ENCODE measurements at regions not wholly inside any gene's neighbourhood (a gene's known extent, or its start where the extent isn't known, plus 50 kb on each side); places are given as distances from the start of the nearest gene placed in this dataset.
A peak's percentile ranks its signal among the peaks of the same experiment; 100 is the strongest.
"Not testable (repeated sequence)": the region's sequence is repeated elsewhere in the genome, so short reads cannot be mapped to it uniquely, and the experiment has no call there.

GRCh38 chrY:22883569-22883968, 100.5 kb upstream of the BPY2 start:
- not testable (repeated sequence) for FAIRE-seq; DNase-seq (ENCODE audit: low spot score)

- not testable (repeated sequence) for DNase-seq (ENCODE audit: low spot score); FAIRE-seq
Measured at GRCh38 chrY:22887949-22888348, 96.1 kb upstream of the BPY2 start.

- DNase-seq (ENCODE audit: low spot score); FAIRE-seq: not testable (repeated sequence)
Measured at GRCh38 chrY:22903503-22904192, 80.4 kb upstream of the BPY2 start.

GRCh38 chrY:22915069-22915468, 69.0 kb upstream of the BPY2 start:
- not testable (repeated sequence) for DNase-seq (ENCODE audit: low spot score); FAIRE-seq

- DNase-seq (ENCODE audit: low spot score); FAIRE-seq: not testable (repeated sequence)
Measured at GRCh38 chrY:22927667-22928066, 56.4 kb upstream of the BPY2 start.

- FAIRE-seq, result peak; percentile 61
- not testable (repeated sequence) for DNase-seq (ENCODE audit: low spot score)
Measured at GRCh38 chrY:22933454-22933853, 50.6 kb upstream of the BPY2 start.
